ENCODE measurements at regions not wholly inside any gene's neighbourhood (a gene's known extent, or its start where the extent isn't known, plus 50 kb on each side); places are given as distances from the start of the nearest gene placed in this dataset.

DNA sequence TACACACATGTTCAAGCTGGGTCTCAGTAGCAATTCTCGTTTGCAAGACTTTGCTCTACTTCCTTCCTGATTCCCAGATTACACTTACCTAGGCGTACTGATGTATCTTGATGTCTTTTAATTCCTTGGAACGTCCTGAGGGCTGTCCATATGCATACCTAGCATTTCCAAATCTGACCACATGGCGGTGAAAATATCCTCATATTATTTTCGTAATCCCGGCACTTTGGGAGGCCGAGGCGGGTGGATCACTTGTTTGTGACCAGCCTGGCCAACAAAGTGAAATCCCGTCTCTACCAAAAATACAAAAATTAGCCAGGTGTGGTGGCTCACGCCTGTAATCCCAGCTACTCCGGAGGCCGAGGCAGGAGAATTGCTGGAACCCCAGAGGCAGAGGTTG, 1786.3 kb upstream of the TENM3 start:
- TF ChIP-seq, protein P1, sequence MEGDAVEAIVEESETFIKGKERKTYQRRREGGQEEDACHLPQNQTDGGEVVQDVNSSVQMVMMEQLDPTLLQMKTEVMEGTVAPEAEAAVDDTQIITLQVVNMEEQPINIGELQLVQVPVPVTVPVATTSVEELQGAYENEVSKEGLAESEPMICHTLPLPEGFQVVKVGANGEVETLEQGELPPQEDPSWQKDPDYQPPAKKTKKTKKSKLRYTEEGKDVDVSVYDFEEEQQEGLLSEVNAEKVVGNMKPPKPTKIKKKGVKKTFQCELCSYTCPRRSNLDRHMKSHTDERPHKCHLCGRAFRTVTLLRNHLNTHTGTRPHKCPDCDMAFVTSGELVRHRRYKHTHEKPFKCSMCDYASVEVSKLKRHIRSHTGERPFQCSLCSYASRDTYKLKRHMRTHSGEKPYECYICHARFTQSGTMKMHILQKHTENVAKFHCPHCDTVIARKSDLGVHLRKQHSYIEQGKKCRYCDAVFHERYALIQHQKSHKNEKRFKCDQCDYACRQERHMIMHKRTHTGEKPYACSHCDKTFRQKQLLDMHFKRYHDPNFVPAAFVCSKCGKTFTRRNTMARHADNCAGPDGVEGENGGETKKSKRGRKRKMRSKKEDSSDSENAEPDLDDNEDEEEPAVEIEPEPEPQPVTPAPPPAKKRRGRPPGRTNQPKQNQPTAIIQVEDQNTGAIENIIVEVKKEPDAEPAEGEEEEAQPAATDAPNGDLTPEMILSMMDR (IDR thresholded peaks at IDR 0.05 in 2 of 3, conservative IDR thresholded peaks at IDR 0.05 in 1 of 3; ENCODE audit: borderline replicate concordance in 1 of 3, insufficient read depth in 1 of 3, low read depth in 2 of 3, low read length in 2 of 3): peak in 2 of 3 experiments; percentile 25 to 51; a peak in 2 of 6 replicates
- TF ChIP-seq POLR2AphosphoS5 (IDR thresholded peaks at IDR 0.05; ENCODE audit: low read depth, low read length): no peak

All from HCT116 (cell line).